ENCODE measurements at regions not wholly inside any gene's neighbourhood (a gene's known extent, or its start where the extent isn't known, plus 50 kb on each side); places are given as distances from the start of the nearest gene placed in this dataset.
A peak's percentile ranks its signal among the peaks of the same experiment; 100 is the strongest.

- Histone ChIP-seq H3K4me1 (ENCODE audit: insufficient read depth, low read length) (no peaks in the 10 kb centered on the region), H3K9me3 (ENCODE audit: low read length) (no peaks in the 10 kb centered on the region), H4K20me1 (ENCODE audit: insufficient read depth, low read length) (no peaks in the 10 kb centered on the region), H3K4me2 (ENCODE audit: low read depth, low read length) (peak overlapping the region; percentile 36; the same call in 1 of the 2 replicates), H3K27me3 (ENCODE audit: control insufficient read depth in 1 of 2, insufficient read depth in 2 of 2, low read length in 2 of 2) (no peaks in the 10 kb centered on the region), H2AFZ (ENCODE audit: low read length) (no peak overlapping the region), H3K36me3 (replicated peaks in 1 of 2; ENCODE audit: control insufficient read depth in 1 of 2, insufficient read depth in 2 of 2, low read length in 2 of 2) (no peaks in the 10 kb centered on the region), H3K4me3 (replicated peaks in 1 of 3; ENCODE audit: insufficient read depth in 1 of 3, low read depth in 2 of 3, low read length in 3 of 3) (no peak overlapping the region; a peak in 1 of 6 replicates), H3K79me2 (ENCODE audit: insufficient read depth, low read length) (no peaks in the 10 kb centered on the region), H3K9ac (ENCODE audit: insufficient read depth, low read depth, low read length) (no peak overlapping the region), H3K27ac (ENCODE audit: extremely low read length, insufficient read depth, low read length) (no peak overlapping the region)
- ATAC-seq (no peak), FAIRE-seq (no peak), DNase-seq (ENCODE audit: low spot score) (no peak)
- ChIA-PET POLR2A (no interaction called here), CTCF (ENCODE audit: low intra/inter-chr PET ratio, low total read pairs) (no interaction called here)
- 28% methylated on average over 14 of the region's 14 CpGs for whole genome bisulfite sequencing (ENCODE audit: low lambda C conversion rate)
- in situ Hi-C loops (cut with HindIII; ENCODE audit: extremely low pct_ligation_motif_present, low pct_unique_long_range_greater_than_20kb), result no loop called here
- BruUV-seq (replicated peaks), result no TSS peak
- intact Hi-C loops (cut with micrococcal nuclease; ENCODE audit: unreplicated experiment), result no loop called here
- TF ChIP-seq EEA1 (CRISPR knock-in tag; IDR thresholded peaks at IDR 0.05; ENCODE audit: borderline replicate concordance), result no peak
- no peak for TF ChIP-seq DPF2 (CRISPR knock-in tag; IDR thresholded peaks at IDR 0.05; ENCODE audit: borderline replicate concordance, low read depth)
- no peak for TF ChIP-seq ZNF276 (CRISPR knock-in tag; IDR thresholded peaks at IDR 0.05; ENCODE audit: low read depth)
- TF ChIP-seq ZNF17 (CRISPR knock-in tag; IDR thresholded peaks at IDR 0.05), result no peak
- TF ChIP-seq DRAP1 (CRISPR knock-in tag; IDR thresholded peaks at IDR 0.05), result no peak
- TF ChIP-seq LRRFIP1 (CRISPR knock-in tag; conservative IDR thresholded peaks at IDR 0.05), result no peak
- TF ChIP-seq ZNF546 (CRISPR knock-in tag; conservative IDR thresholded peaks at IDR 0.05), result no peak
- TF ChIP-seq FOXK1 (CRISPR knock-in tag; IDR thresholded peaks at IDR 0.05; ENCODE audit: borderline replicate concordance, low read depth), result no peak
- no peak for TF ChIP-seq ZNF598 (CRISPR knock-in tag; IDR thresholded peaks at IDR 0.05; ENCODE audit: borderline replicate concordance)
- TF ChIP-seq PLSCR1 (CRISPR knock-in tag; IDR thresholded peaks at IDR 0.05; ENCODE audit: borderline replicate concordance), result no peak
- no peak for TF ChIP-seq GRHL1 (CRISPR knock-in tag; conservative IDR thresholded peaks at IDR 0.05)
- no peak for TF ChIP-seq XRCC5 (optimal IDR thresholded peaks at IDR 0.05; ENCODE audit: low read length)
- TF ChIP-seq NKX3-1 (CRISPR knock-in tag; IDR thresholded peaks at IDR 0.05), result no peak
- TF ChIP-seq EHMT2 (IDR thresholded peaks at IDR 0.05; ENCODE audit: borderline replicate concordance, low read depth, low read length), result no peak
- TF ChIP-seq ATF5 (CRISPR knock-in tag; IDR thresholded peaks at IDR 0.05; ENCODE audit: low read depth), result no peak
Observed at GRCh38 chr4:169859366-169860216, 101.8 kb upstream of the HPF1 start.

All from HepG2 (cell line).